Retinal pigment epithelial cell (primary cell): ENCODE measurements at regions not wholly inside any gene's neighbourhood (a gene's known extent, or its start where the extent isn't known, plus 50 kb on each side); places are given as distances from the start of the nearest gene placed in this dataset.
A peak's percentile ranks its signal among the peaks of the same experiment; 100 is the strongest.
"Not testable (repeated sequence)": the region's sequence is repeated elsewhere in the genome, so short reads cannot be mapped to it uniquely, and the experiment has no call there.

Experiments used
- DNase-seq: peaks from one replicate; pipeline ENCODE4 v3.0.0-alpha.2; 2010; ENCODE audit warnings: low read depth
- H3K4me3 ChIP-seq: 2 replicates; pipeline ENCODE4 v1.5.1; 2011; ENCODE audit warnings: mild to moderate bottlenecking, low read length, control low read depth, moderate library complexity
- TF ChIP-seq, protein P1 (sequence below): conservative IDR thresholded peaks from 2 replicates; pipeline ENCODE4 v1.5.1; 2011; ENCODE audit warnings: low read depth, low read length, control low read depth, inconsistent platforms

DNA sequence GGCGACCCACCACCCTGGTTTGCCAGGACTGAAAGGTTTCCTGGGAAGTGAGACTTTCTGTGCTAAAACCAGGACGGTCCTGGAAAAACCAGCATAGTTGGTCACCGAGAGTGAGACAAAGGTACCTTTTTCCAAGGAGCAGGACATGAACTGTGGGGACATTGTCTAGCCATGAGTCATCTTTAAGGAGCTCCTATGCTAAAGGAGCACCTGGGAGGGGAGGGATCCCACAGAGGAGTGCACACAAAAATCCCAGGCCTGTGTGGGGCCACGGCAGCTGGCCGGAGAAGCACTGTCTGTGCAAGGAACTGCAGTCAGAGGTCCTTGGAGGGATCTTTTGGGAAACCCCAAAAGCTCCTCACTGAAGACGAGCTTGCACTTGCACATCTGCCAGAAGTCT lies 109.1 kb upstream of the PLEKHG1 start:
- no peak for DNase-seq
- H3K4me3 ChIP-seq = no peak overlapping the region
- TF ChIP-seq, protein P1, sequence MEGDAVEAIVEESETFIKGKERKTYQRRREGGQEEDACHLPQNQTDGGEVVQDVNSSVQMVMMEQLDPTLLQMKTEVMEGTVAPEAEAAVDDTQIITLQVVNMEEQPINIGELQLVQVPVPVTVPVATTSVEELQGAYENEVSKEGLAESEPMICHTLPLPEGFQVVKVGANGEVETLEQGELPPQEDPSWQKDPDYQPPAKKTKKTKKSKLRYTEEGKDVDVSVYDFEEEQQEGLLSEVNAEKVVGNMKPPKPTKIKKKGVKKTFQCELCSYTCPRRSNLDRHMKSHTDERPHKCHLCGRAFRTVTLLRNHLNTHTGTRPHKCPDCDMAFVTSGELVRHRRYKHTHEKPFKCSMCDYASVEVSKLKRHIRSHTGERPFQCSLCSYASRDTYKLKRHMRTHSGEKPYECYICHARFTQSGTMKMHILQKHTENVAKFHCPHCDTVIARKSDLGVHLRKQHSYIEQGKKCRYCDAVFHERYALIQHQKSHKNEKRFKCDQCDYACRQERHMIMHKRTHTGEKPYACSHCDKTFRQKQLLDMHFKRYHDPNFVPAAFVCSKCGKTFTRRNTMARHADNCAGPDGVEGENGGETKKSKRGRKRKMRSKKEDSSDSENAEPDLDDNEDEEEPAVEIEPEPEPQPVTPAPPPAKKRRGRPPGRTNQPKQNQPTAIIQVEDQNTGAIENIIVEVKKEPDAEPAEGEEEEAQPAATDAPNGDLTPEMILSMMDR = no peak

DNA sequence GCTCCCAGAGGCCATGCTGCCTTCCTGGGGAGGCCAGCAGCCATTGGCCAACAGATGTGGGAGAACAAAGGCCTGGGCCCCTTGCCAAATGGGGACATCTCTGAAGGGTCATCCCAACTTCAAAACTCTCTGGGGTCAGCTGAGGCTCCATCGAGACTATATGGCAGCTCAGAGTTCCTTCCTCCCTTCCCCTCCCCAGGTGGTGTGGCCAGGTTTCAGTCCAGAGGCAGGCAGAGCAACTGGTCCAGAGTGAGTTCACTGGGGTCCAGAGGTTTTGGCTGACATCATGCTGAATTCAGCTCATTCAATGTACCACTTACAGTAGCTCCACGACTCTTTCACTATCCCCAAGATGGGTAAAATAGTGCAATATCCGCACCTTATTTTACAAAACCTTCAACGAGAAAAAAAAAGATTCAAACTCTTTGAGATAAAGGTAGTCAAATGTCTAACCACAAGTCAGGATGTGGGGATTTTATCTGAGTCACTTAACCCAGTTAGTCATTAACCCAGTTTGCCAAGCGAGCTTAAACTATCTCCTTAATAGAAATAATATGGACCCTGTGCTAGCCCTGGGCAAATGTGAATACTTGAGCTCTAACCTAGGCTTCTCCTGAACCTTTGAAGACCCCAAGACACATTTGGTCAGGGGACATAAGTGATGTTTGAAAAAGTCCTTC lies 108.4 kb upstream of the PLEKHG1 start:
- TF ChIP-seq, protein P1 = no peak
- peak; percentile 34 for DNase-seq
- no peak overlapping the region for H3K4me3 ChIP-seq

DNA sequence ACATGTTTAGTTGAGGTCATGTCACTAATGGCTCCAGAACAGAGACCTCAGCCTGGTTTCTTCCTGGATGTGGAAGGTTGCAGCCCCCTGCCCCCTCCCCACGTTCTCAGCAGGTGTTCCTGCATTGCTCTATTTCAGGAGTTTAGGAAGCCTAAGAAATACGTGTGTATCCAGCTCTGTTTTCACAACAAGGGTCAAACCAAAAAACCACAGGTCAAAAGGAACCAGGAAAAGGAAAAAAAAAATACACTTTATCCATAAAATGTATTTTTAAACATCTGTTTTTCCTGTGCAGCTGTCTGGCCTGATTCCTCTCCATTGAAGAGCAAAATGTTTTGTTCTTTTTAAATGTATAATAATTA lies 107.9 kb upstream of the PLEKHG1 start:
- H3K4me3 ChIP-seq = no peak overlapping the region
- no peak for DNase-seq
- TF ChIP-seq, protein P1 = no peak

DNA sequence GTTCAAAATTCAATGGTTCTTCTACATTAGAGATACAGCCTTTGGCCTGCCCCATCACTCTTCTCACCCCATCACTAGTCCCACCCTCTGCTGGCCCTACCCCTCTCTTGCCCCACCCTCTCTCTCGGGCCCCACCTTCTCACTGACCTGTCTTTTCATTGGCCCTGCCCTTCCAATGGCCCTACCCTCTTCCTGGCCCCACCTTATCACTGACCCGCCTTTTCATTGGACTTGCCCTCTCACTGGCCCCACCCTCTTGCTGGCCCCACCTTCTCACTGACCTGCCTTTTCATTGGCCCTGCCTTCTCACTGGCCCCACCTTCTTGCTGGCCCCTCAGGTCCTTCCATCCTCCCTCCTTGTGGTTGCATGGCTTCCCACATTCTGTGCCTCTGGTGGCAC lies 107.2 kb upstream of the PLEKHG1 start:
- no peak overlapping the region for H3K4me3 ChIP-seq
- no peak for DNase-seq
- TF ChIP-seq, protein P1 = no peak

DNA sequence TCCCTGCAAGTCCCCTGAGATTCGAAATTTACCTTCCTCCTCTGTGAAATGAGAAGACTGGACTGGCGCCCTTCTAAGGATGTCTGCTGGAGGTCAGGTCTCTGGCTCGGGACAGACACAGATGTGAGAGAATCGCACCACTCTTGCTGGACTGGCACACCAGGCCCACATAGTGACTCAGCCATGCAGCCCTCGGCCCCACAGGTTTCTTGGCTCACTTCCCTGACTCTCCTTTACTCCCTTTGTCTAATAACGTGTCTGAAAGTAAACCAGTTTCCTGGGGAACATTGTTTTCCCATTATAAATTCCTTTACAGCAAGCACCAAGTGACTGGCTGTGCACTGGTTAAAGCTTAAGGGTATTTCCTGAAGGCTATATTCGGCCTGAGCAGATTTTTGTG lies 106.7 kb upstream of the PLEKHG1 start:
- peak; percentile 68 for DNase-seq
- TF ChIP-seq, protein P1 = no peak
- no peak overlapping the region for H3K4me3 ChIP-seq

DNA sequence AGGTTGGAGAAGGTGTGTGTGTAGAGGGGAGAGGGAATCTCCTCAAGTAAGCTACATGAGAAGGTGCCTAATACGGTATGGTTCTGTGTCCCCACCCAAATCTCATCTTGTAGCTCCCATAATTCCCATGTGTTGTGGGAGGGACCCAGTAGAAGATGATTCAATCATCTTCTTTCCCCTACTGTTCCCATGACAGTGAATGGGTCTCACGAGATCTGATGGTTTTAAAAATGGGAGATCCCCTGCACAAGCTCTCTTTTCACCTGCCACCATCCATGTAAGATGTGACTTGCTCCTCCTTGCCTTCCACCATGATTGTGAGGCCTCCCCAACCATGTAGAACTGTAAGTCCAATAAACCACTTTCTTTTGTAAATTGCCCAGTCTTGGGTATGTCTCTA lies 106.1 kb upstream of the PLEKHG1 start:
- DNase-seq = not testable (repeated sequence)

DNA sequence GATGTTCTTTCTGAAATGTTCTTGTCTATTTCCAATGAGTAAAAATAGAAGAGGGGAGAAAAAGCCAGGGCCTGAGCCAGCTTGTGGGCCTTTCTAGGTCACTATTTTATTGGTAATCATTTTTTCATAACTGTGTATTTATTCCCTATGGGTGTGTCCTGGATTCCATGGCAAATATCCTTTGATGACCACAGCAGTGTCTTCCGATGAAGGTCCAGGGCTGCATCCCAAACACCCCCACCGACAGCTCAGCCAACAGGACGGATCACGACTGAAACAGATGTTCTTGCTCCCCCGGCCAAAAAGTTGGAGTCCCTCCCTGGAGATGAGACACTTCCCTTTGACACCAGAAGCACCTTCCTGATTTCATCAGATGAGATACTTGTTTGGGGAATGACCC lies 105.4 kb upstream of the PLEKHG1 start:
- TF ChIP-seq, protein P1 = no peak
- H3K4me3 ChIP-seq = no peak overlapping the region
- DNase-seq = no peak

More for the DNA sequence above, 106.1 kb upstream of the PLEKHG1 start:
- not testable (repeated sequence) for H3K4me3 ChIP-seq
